Epithelial cell of esophagus (primary cell): ENCODE measurements at regions not wholly inside any gene's neighbourhood (a gene's known extent, or its start where the extent isn't known, plus 50 kb on each side); places are given as distances from the start of the nearest gene placed in this dataset.

Experiments used
- DNase-seq: peaks from one replicate; pipeline ENCODE4 v3.0.0; 2010; ENCODE audit warnings: low read depth
- H3K4me3 ChIP-seq: 2 replicates; pipeline ENCODE4 v1.5.1; 2011; ENCODE audit warnings: mild to moderate bottlenecking, low read length, control low read depth
- TF ChIP-seq, protein P1 (sequence below): IDR thresholded peaks from 2 replicates; pipeline ENCODE4 v1.5.1; 2011; ENCODE audit warnings: low read depth, mild to moderate bottlenecking, low read length, control low read depth, inconsistent platforms; ENCODE audit not compliant: insufficient read depth; ENCODE audit errors: missing control alignments

DNA sequence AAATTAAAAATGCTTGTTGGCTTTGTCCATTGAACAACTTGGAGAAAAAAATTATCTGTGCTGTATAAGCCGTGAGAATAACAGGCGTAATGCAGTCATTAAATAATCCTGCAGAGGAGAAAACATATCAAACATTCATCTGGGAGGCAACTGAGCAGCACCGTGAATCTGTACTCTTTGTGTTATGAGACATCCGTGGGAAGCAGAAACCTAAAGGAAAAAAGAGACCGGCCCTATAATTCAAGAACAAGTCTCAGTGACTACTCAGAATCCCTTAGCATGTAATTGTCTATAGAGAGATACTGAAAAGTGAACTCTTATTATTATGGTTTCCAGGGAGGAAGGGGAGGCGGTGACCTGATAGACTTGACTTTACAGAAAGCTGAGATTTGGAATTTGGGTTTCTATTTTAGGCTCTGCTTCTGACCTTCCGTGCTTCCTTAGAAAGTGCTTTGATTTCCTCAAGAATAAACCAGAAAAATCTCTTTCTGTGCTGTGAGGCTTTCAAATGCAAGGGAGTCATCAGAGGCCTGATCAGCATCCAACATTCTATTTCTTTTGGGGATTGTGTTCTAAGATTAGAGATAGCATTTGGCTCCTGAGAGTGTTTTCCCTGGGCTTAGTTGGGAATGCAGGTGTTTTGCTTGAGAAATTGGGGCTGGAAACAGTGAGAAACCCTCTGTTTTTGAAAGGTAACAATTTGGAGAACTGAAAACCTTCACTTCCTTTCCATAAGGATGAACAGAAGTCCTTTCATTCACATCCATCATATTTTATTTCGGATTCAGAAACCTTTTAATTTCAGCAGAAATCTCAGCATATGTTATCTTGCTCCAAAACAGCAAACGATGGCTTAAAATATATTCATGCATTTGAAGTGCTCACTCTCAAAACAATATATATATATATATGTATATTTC lies 296.7 kb downstream of the CSNK1G3 start:
- H3K4me3 ChIP-seq: no peak overlapping the region
- DNase-seq: no peak
- TF ChIP-seq, protein P1, sequence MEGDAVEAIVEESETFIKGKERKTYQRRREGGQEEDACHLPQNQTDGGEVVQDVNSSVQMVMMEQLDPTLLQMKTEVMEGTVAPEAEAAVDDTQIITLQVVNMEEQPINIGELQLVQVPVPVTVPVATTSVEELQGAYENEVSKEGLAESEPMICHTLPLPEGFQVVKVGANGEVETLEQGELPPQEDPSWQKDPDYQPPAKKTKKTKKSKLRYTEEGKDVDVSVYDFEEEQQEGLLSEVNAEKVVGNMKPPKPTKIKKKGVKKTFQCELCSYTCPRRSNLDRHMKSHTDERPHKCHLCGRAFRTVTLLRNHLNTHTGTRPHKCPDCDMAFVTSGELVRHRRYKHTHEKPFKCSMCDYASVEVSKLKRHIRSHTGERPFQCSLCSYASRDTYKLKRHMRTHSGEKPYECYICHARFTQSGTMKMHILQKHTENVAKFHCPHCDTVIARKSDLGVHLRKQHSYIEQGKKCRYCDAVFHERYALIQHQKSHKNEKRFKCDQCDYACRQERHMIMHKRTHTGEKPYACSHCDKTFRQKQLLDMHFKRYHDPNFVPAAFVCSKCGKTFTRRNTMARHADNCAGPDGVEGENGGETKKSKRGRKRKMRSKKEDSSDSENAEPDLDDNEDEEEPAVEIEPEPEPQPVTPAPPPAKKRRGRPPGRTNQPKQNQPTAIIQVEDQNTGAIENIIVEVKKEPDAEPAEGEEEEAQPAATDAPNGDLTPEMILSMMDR: no peak

DNA sequence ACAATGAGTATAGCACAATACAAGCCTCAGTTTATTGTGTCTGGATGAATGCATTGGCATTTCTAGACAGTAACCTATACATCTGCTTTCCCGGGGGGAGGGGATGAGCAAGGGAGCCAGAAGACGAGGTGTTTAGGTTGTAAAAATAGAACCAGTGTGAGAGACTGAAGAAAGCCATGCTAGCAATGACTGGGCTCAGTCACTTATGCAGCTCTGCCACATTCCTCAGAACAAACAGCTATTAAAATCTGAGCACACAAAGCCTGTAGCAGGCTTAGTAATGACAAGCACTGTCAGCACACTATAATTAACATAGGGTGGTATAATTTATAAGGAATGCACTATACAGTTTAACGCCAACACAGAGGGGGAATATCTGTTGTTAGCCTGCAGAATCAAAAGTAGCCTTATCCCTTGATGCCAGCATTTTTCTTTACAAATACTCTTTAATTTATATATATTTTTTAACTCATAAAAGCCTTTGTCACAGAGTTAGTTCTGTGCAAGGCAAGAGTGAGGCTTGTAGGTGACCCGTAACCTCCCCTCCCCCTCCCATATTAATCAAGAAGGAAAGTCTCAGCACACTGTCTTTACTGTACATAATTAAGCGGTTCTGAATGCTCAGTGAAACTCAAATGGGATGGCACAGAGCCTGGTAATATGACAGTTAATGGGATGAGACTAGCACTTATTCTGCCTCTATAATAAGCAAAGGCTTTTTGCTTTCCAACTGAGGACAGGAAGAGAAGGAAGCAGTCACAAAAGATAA lies 295.4 kb downstream of the CSNK1G3 start:
- TF ChIP-seq, protein P1: no peak
- no peak overlapping the region for H3K4me3 ChIP-seq
- DNase-seq: peak; percentile 77

DNA sequence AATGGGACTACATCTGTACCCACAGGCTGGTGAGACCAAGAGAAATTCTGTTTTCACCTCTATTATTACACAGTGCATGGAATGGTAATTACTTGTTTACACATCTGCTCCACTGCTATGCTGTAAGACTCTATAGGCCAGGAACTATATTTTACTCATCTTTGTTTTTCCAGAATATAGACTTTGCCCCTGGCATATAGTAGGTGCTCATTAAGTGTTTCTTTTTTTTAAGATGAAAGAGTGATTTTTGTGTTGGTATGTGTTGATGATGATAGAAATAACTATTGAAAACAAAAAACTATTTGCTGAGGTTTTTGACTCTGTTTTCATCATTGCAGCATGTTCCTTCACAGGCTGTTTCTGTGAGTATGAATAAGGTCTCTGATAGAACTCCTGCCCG lies 294.7 kb downstream of the CSNK1G3 start:
- no peak overlapping the region for H3K4me3 ChIP-seq
- TF ChIP-seq, protein P1: no peak
- DNase-seq: no peak

DNA sequence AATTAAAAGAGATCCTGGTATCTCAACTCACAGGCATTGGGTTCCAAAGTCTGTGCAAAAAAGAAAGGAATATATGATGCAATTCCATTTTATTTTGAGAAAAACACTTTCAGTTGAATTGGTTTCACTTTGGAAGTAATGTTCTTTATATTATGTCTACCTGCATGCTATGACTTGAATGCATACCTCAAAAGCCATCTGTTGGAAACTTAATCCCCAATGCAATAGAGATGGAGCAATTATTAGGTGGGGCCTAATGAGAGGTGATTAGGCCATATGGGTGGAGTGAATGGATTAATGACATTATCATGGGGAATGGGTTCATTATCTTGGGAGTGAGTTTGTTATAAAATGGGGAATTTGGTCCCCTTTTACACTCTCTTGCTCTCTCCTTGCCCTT lies 293.3 kb downstream of the CSNK1G3 start:
- TF ChIP-seq, protein P1: no peak
- peak; percentile 78 for DNase-seq
- no peak overlapping the region for H3K4me3 ChIP-seq

DNA sequence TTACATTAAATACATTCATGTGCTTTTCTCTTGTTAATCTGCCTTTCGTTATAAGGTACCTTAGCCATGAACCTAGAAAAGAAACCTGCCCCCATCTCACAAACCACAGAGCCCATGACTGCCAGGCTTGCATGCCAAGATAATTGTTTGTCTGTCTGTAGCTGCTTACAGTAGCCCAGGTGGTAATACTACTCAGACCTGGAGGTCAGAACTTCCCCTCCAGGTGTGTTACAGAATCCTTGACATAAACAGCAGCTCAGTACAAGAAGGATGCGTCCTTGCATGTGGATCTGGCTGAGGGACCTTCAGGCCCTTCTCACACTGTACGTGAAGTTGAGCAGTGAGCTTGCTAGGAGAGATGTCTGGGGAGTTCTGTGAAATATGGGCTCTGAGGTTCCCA lies 291.4 kb downstream of the CSNK1G3 start:
- TF ChIP-seq, protein P1: no peak

DNA sequence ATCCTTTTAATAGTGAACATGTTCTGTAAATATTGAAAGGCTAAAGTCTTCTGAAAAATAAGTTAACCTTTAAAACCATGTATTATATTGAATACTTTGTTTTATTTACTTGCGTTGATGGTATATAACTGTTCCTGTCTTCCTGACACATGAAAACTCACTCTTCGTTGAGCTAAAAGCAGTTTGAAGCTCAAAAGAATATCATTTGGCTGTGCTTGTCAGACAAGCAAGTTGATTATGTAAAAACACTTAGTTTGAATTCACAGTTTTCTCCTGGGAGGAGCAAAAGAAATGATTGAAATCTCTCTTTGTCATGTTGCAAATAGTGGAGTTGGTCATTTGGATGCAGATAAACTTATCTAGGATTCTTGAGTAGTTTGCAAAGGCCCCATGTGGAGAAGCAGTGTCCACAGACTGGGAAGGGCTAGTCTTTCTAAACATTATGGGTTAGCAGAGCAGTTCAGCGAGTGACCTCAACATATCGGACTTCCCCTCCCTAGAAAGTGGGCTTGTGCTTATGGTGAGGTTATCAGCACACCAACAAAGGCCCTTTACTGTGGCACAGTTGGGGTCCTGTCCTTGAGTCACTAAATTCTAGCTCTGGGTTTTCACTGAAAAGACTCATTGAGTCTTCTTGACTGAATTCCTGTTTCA lies 290.4 kb downstream of the CSNK1G3 start:
- DNase-seq: no peak
- TF ChIP-seq, protein P1: no peak
- H3K4me3 ChIP-seq: no peak overlapping the region

More for the DNA sequence above, 291.4 kb downstream of the CSNK1G3 start:
- peak; percentile 40 for DNase-seq
- H3K4me3 ChIP-seq: no peak overlapping the region
